CD8-positive, alpha-beta memory T cell (primary cell): ENCODE measurements at regions not wholly inside any gene's neighbourhood (a gene's known extent, or its start where the extent isn't known, plus 50 kb on each side); places are given as distances from the start of the nearest gene placed in this dataset.

ENCODE experiments used
- CTCF ChIA-PET: fragments of 350-600 bp; sonication (Branson Sonifier 250); formaldehyde crosslinking; loops from one replicate; lab custom pipeline; 2021; ENCODE audit warnings: antibody characterized with exemption; lab: Charles Lee
- POLR2A ChIA-PET: fragments of 350-600 bp; sonication (Branson Sonifier 250); formaldehyde crosslinking; loops from one replicate; lab custom pipeline; 2021; ENCODE audit warnings: antibody characterized with exemption; lab: Charles Lee
- DNase-seq, 5 donors: peaks; one replicate each; pipeline versions ENCODE4 v3.0.0 to v3.0.0-alpha.2; 2020 to 2022; ENCODE audit warnings: mixed read lengths in 1 of 5
- H3K27ac ChIP-seq: one replicate; pipeline ENCODE4 v1.7.0; 2013; ENCODE audit warnings: low read depth, mild to moderate bottlenecking, low read length, moderate library complexity
- H3K27me3 ChIP-seq: 2 replicates; pipeline ENCODE4 v1.7.0; 2013; ENCODE audit warnings: low read length, mild to moderate bottlenecking; ENCODE audit not compliant: insufficient read depth, poor library complexity, severe bottlenecking
- H3K36me3 ChIP-seq: 2 replicates; pipeline ENCODE4 v1.7.0; 2013; ENCODE audit warnings: mild to moderate bottlenecking, low read length, moderate library complexity; ENCODE audit not compliant: insufficient read depth
- H3K4me1 ChIP-seq: 2 replicates; pipeline ENCODE4 v1.7.0; 2013; ENCODE audit warnings: mild to moderate bottlenecking, low read length, moderate library complexity; ENCODE audit not compliant: insufficient read depth
- H3K4me3 ChIP-seq: 2 replicates; pipeline ENCODE4 v1.7.0; 2013; ENCODE audit warnings: mild to moderate bottlenecking, low read length
- H3K9me3 ChIP-seq: 2 replicates; pipeline ENCODE4 v1.7.0; 2013; ENCODE audit warnings: mild to moderate bottlenecking, low read length
- H3K27ac Mint-ChIP-seq, 8 donors: one replicate each; pipeline ENCODE4 v1.8.0; 2020 to 2021; ENCODE audit warnings: mixed read lengths in 8 of 8, mild to moderate bottlenecking in 6 of 8, inconsistent platforms in 3 of 8, moderate library complexity in 3 of 8
- H3K27me3 Mint-ChIP-seq, 2 donors: one replicate each; pipeline ENCODE4 v1.8.0; 2020 to 2021; ENCODE audit warnings: mixed read lengths in 2 of 2, mild to moderate bottlenecking in 1 of 2, moderate library complexity in 1 of 2
- H3K36me3 Mint-ChIP-seq, 3 donors: one replicate each; pipeline ENCODE4 v1.8.0; 2020 to 2021; ENCODE audit warnings: mixed read lengths in 3 of 3, inconsistent platforms in 1 of 3, mild to moderate bottlenecking in 1 of 3
- H3K4me1 Mint-ChIP-seq, 3 donors: one replicate each; pipeline ENCODE4 v1.8.0; 2020 to 2021; ENCODE audit warnings: mixed read lengths in 3 of 3, inconsistent platforms in 1 of 3, mild to moderate bottlenecking in 1 of 3
- H3K4me3 Mint-ChIP-seq, 7 donors: one replicate each; pipeline ENCODE4 v1.8.0; 2020 to 2021; ENCODE audit warnings: mixed read lengths in 7 of 7, mild to moderate bottlenecking in 6 of 7, moderate library complexity in 4 of 7, inconsistent platforms in 2 of 7
- H3K9me3 Mint-ChIP-seq, 5 donors: one replicate each; pipeline ENCODE4 v1.8.0; 2020 to 2022; ENCODE audit warnings: mixed read lengths in 5 of 5, mild to moderate bottlenecking in 3 of 5, moderate library complexity in 2 of 5, inconsistent platforms in 1 of 5

- Histone ChIP-seq H3K9me3 (no peaks in the 10 kb centered on the region), H3K4me1 (no peaks in the 10 kb centered on the region), H3K36me3 (no peaks in the 10 kb centered on the region), H3K4me3 (no peak overlapping the region), H3K27ac (no peak overlapping the region), H3K27me3 (no peaks in the 10 kb centered on the region)
- H3K9me3 Mint-ChIP-seq, result peaks cover 0 to 7% (median 2%) of the 10 kb centered on the region in 5 donors
- no peaks in the 10 kb centered on the region for H3K27me3 Mint-ChIP-seq
- POLR2A ChIA-PET, result no interaction called here
- H3K4me3 Mint-ChIP-seq, result no peak overlapping the region
- no peak for DNase-seq
- CTCF ChIA-PET, result no interaction called here
- no peaks in the 10 kb centered on the region for H3K4me1 Mint-ChIP-seq
- no peak overlapping the region for H3K27ac Mint-ChIP-seq
- no peaks in the 10 kb centered on the region for H3K36me3 Mint-ChIP-seq
Observed at GRCh38 chr6:115570331-115570730, 490.4 kb downstream of the FRK start.

DNA sequence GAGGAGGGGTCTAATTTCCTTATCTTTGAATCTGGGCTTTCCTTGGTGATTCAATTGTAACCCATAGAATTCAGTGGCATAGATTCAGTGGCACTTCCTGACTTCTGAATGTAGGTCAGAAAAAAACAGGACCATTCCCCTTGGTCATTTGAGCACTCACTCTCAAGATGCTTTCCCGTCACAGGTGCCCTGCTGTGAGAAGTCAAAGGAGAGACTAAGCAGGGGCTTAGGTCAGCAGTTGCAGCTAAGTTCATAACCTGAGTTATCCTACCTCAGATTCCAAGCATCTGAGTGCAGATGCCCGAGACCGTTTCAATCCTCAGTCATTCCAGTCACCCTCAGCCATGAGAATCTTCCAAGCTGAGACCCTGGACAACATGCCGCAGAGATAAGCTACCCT lies 506.6 kb downstream of the FRK start:
- H3K36me3 ChIP-seq, result no peaks in the 10 kb centered on the region
- no peaks in the 10 kb centered on the region for H3K27me3 ChIP-seq
- H3K27ac ChIP-seq, result no peak overlapping the region
- no peak overlapping the region for H3K4me3 ChIP-seq
- no peak overlapping the region for H3K4me3 Mint-ChIP-seq
- H3K4me1 ChIP-seq, result no peaks in the 10 kb centered on the region
- H3K4me1 Mint-ChIP-seq, result no peaks in the 10 kb centered on the region
- DNase-seq, result no peak
- POLR2A ChIA-PET, result no interaction called here
- H3K36me3 Mint-ChIP-seq, result no peaks in the 10 kb centered on the region
- no peaks in the 10 kb centered on the region for H3K9me3 ChIP-seq
- no peak overlapping the region for H3K27ac Mint-ChIP-seq
- H3K27me3 Mint-ChIP-seq, result no peaks in the 10 kb centered on the region
- CTCF ChIA-PET, result no interaction called here
- peaks cover 0 to 18% (median 2%) of the 10 kb centered on the region in 5 donors for H3K9me3 Mint-ChIP-seq

- no peak for DNase-seq
- no peak overlapping the region for H3K27ac ChIP-seq
- no peaks in the 10 kb centered on the region for H3K27me3 ChIP-seq
- no peaks in the 10 kb centered on the region for H3K36me3 Mint-ChIP-seq
- H3K4me1 ChIP-seq, result no peaks in the 10 kb centered on the region
- no peak overlapping the region for H3K4me3 Mint-ChIP-seq
- H3K9me3 Mint-ChIP-seq, result peaks cover 0 to 13% (median 3%) of the 10 kb centered on the region in 5 donors
- ChIA-PET CTCF (no interaction called here), POLR2A (no interaction called here)
- no peaks in the 10 kb centered on the region for H3K36me3 ChIP-seq
- no peaks in the 10 kb centered on the region for H3K4me1 Mint-ChIP-seq
- H3K9me3 ChIP-seq, result no peaks in the 10 kb centered on the region
- no peaks in the 10 kb centered on the region for H3K27me3 Mint-ChIP-seq
- no peak overlapping the region for H3K27ac Mint-ChIP-seq
- H3K4me3 ChIP-seq, result no peak overlapping the region
Observed at GRCh38 chr6:115551527-115551926, 509.2 kb downstream of the FRK start.

DNA sequence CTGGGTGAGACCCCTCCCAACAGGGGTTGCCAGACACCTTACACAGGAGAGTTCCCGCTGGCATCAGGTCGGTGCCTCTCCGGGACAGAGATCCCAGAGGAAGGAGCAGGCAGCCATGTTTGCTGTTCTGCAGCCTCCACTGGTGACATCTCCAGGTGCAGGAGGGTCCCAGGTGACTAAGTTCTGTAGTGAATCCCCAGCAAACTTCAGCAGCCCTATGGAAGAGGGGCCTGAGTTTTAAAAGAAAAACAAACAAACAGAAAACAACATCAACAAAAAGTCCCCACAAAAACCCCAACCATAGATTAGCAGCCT lies 515.1 kb downstream of the FRK start:
- CTCF ChIA-PET, result no interaction called here
- Mint-ChIP-seq H3K27me3 (no peaks in the 10 kb centered on the region), H3K4me1 (no peaks in the 10 kb centered on the region), H3K9me3 (peaks cover 0 to 13% (median 3%) of the 10 kb centered on the region in 5 donors), H3K36me3 (no peaks in the 10 kb centered on the region), H3K27ac (no peak overlapping the region), H3K4me3 (no peak overlapping the region)
- H3K4me3 ChIP-seq, result no peak overlapping the region
- H3K36me3 ChIP-seq, result no peaks in the 10 kb centered on the region
- no peak overlapping the region for H3K27ac ChIP-seq
- no peaks in the 10 kb centered on the region for H3K27me3 ChIP-seq
- no peaks in the 10 kb centered on the region for H3K9me3 ChIP-seq
- H3K4me1 ChIP-seq, result no peaks in the 10 kb centered on the region
- no peak for DNase-seq
- POLR2A ChIA-PET, result no interaction called here

- ChIA-PET CTCF (no interaction called here), POLR2A (no interaction called here)
- Mint-ChIP-seq H3K36me3 (no peaks in the 10 kb centered on the region), H3K4me3 (no peak overlapping the region), H3K27ac (no peak overlapping the region), H3K9me3 (peaks cover 0 to 14% (median 5%) of the 10 kb centered on the region in 5 donors), H3K4me1 (no peaks in the 10 kb centered on the region), H3K27me3 (no peaks in the 10 kb centered on the region)
- no peaks in the 10 kb centered on the region for H3K4me1 ChIP-seq
- no peaks in the 10 kb centered on the region for H3K27me3 ChIP-seq
- H3K36me3 ChIP-seq, result no peaks in the 10 kb centered on the region
- H3K27ac ChIP-seq, result no peak overlapping the region
- H3K9me3 ChIP-seq, result no peaks in the 10 kb centered on the region
- peak in 1 of 5 donors; percentile 43 for DNase-seq
- no peak overlapping the region for H3K4me3 ChIP-seq
Observed at GRCh38 chr6:115544765-115545671, 515.7 kb downstream of the FRK start.

GRCh38 chr6:115540077-115540869 lies 520.4 kb downstream of the FRK start:
- peaks cover 2 to 8% (median 6%) of the 10 kb centered on the region in 5 donors for H3K9me3 Mint-ChIP-seq
- Histone ChIP-seq H3K4me1 (no peaks in the 10 kb centered on the region), H3K9me3 (no peaks in the 10 kb centered on the region), H3K27ac (no peak overlapping the region), H3K36me3 (no peaks in the 10 kb centered on the region), H3K27me3 (no peaks in the 10 kb centered on the region), H3K4me3 (no peak overlapping the region)
- ChIA-PET POLR2A (no interaction called here), CTCF (interaction anchor here (1.5 kb wide), 1 partner anchor 21 kb away, joined by 3 read pairs; no protein-coding TSS in a partner anchor)
- DNase-seq, result no peak
- no peaks in the 10 kb centered on the region for H3K36me3 Mint-ChIP-seq
- no peak overlapping the region for H3K4me3 Mint-ChIP-seq
- H3K27ac Mint-ChIP-seq, result no peak overlapping the region
- no peaks in the 10 kb centered on the region for H3K4me1 Mint-ChIP-seq
- no peaks in the 10 kb centered on the region for H3K27me3 Mint-ChIP-seq

DNA sequence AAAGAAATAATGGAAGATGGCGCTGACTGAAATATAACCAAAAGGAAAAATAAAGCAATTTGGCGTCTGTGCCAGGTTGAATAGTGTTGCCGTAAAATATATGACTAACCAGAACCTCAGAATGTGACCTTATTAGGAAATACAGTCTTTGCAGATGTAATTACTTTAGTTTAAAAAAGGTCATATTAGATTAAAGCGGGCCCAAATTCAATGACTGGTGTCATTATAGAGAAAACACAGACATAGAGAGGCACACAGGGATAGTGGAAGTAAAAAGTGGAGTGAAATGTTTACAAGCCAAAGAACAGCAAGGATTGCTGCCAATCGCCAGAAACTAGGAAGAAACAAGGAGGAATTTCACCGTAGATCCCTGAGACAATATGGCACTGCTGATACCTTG lies 521.2 kb downstream of the FRK start:
- Mint-ChIP-seq H3K36me3 (no peaks in the 10 kb centered on the region), H3K27ac (no peak overlapping the region), H3K4me1 (no peaks in the 10 kb centered on the region), H3K4me3 (no peak overlapping the region), H3K9me3 (peaks cover 2 to 10% (median 6%) of the 10 kb centered on the region in 5 donors), H3K27me3 (no peaks in the 10 kb centered on the region)
- no peak for DNase-seq
- H3K27me3 ChIP-seq, result no peaks in the 10 kb centered on the region
- no peak overlapping the region for H3K4me3 ChIP-seq
- no peak overlapping the region for H3K27ac ChIP-seq
- H3K9me3 ChIP-seq, result no peaks in the 10 kb centered on the region
- ChIA-PET CTCF (no interaction called here), POLR2A (no interaction called here)
- H3K36me3 ChIP-seq, result no peaks in the 10 kb centered on the region
- H3K4me1 ChIP-seq, result no peaks in the 10 kb centered on the region

DNA sequence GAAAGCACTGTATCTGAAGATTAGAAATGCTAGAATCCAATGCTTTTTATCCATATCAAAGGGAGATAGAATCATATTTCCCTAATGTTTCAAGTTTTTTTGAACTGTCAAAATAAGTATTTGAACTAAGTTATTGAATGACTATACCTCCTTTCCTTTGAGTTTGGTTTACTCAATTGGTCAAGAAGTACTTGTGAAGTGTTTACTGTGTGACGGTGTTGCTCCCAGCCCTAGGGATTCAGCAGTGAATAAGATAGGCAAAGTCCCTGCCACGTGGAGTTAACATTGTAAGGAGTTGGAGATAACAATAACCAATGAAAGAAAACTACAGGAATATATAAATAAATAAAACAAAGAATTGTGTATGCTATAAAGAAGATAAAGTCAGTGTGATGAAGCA lies 535.9 kb downstream of the FRK start:
- POLR2A ChIA-PET, result no interaction called here
- Histone ChIP-seq H3K27me3 (no peaks in the 10 kb centered on the region), H3K4me3 (no peak overlapping the region), H3K4me1 (no peaks in the 10 kb centered on the region), H3K27ac (no peak overlapping the region), H3K36me3 (no peaks in the 10 kb centered on the region), H3K9me3 (no peaks in the 10 kb centered on the region)
- H3K27me3 Mint-ChIP-seq, result no peaks in the 10 kb centered on the region
- H3K4me1 Mint-ChIP-seq, result no peaks in the 10 kb centered on the region
- no peak for DNase-seq
- peaks cover 2 to 18% (median 11%) of the 10 kb centered on the region in 5 donors for H3K9me3 Mint-ChIP-seq
- CTCF ChIA-PET, result no interaction called here
- H3K36me3 Mint-ChIP-seq, result no peaks in the 10 kb centered on the region
- peak overlapping the region in 1 of 8 donors; percentile 44 for H3K27ac Mint-ChIP-seq
- no peak overlapping the region for H3K4me3 Mint-ChIP-seq
